Endothelial cell of umbilical vein (primary cell): ENCODE measurements at regions not wholly inside any gene's neighbourhood (a gene's known extent, or its start where the extent isn't known, plus 50 kb on each side); places are given as distances from the start of the nearest gene placed in this dataset.

ENCODE experiments used
- BruUV-seq: library from RNA; stranded (reverse); fragments of 400-500 nt; replicated peaks from 2 replicates; lab custom pipeline; 2021; lab: Mats Ljungman, UMichigan
- CTCF ChIA-PET: fragments of 300-600, 350-600 bp; sonication (Branson Sonifier 250); formaldehyde crosslinking; loops from one replicate; lab custom pipeline; 2021; ENCODE audit warnings: antibody characterized with exemption, inconsistent platforms; lab: Charles Lee
- POLR2A ChIA-PET: fragments of 300-600, 350-600 bp; sonication (Branson Sonifier 250); formaldehyde crosslinking; loops from one replicate; lab custom pipeline; 2021; ENCODE audit warnings: antibody characterized with exemption, inconsistent platforms; lab: Charles Lee
- DNase-seq: peaks from one replicate; pipeline ENCODE4 v3.0.0-alpha.2; 2011; ENCODE audit warnings: low read depth, low spot score
- FAIRE-seq: peaks from 2 replicates; lab custom pipeline; 2011; peaks lifted over from hg19 to GRCh38; lab: Jason Lieb, UNC
- H2AFZ ChIP-seq: 2 replicates; pipeline ENCODE4 v1.6.0; 2012; ENCODE audit warnings: low read depth, low read length, control low read depth, inconsistent platforms
- H3K27ac ChIP-seq: 2 replicates; pipeline ENCODE4 v1.5.1; 2011; ENCODE audit warnings: low read depth, mild to moderate bottlenecking, control low read depth, low read length, moderate library complexity; ENCODE audit not compliant: insufficient read depth
- H3K27me3 ChIP-seq, 2 experiments: 2 replicates each; pipeline versions ENCODE4 v1.6.0 to v1.6.1; 2011; ENCODE audit warnings: low read length in 2 of 2, mixed read lengths in 1 of 2; ENCODE audit not compliant: control insufficient read depth in 2 of 2, insufficient read depth in 2 of 2
- H3K36me3 ChIP-seq, 2 experiments: 2 replicates in 1 of 2; 3 replicates in 1 of 2; pipeline ENCODE4 v1.5.1; 2011; ENCODE audit warnings: low read length in 2 of 2, mild to moderate bottlenecking in 1 of 2, moderate library complexity in 1 of 2; ENCODE audit not compliant: control insufficient read depth in 2 of 2, insufficient read depth in 2 of 2; ENCODE audit errors: extremely low read depth in 1 of 2
- H3K4me1 ChIP-seq: 3 replicates; pipeline ENCODE4 v1.5.1; 2011; ENCODE audit warnings: mild to moderate bottlenecking, low read length; ENCODE audit not compliant: control insufficient read depth, insufficient read depth; ENCODE audit errors: extremely low read depth
- H3K4me2 ChIP-seq: 2 replicates; pipeline ENCODE4 v1.6.1; 2011; ENCODE audit warnings: low read length, control low read depth, mixed read lengths; ENCODE audit not compliant: insufficient read depth
- H3K4me3 ChIP-seq, 3 experiments: fragments of 200-600 bp in 1 of 3; sonication (generic), shearing (Covaris generic) in 1 of 3; replicated peaks in 1 of 3; 2 replicates each; pipeline ENCODE4 v1.5.1; 2011 to 2016; ENCODE audit warnings: control low read depth in 3 of 3, low read length in 3 of 3, mild to moderate bottlenecking in 2 of 3, inconsistent platforms in 1 of 3, low read depth in 1 of 3, moderate library complexity in 1 of 3; ENCODE audit not compliant: insufficient read depth in 1 of 3
- H3K79me2 ChIP-seq: 2 replicates; pipeline ENCODE4 v1.6.0; 2012; ENCODE audit warnings: low read length, inconsistent platforms; ENCODE audit not compliant: control insufficient read depth, insufficient read depth
- H3K9ac ChIP-seq: replicated peaks from 2 replicates; pipeline ENCODE3; 2011; ENCODE audit warnings: low read length, control low read depth; ENCODE audit not compliant: insufficient read depth; ENCODE audit errors: extremely low read depth
- H3K9me1 ChIP-seq: replicated peaks from 3 replicates; pipeline ENCODE4 v1.6.0; 2011; ENCODE audit warnings: mild to moderate bottlenecking, low read length; ENCODE audit not compliant: control insufficient read depth, insufficient read depth; ENCODE audit errors: extremely low read depth
- H3K9me3 ChIP-seq: replicated peaks from 2 replicates; pipeline ENCODE4 v1.5.1; 2012; ENCODE audit warnings: low read length, inconsistent platforms; ENCODE audit not compliant: control insufficient read depth, insufficient read depth
- H4K20me1 ChIP-seq: replicated peaks from 2 replicates; pipeline ENCODE3; 2011; ENCODE audit warnings: mild to moderate bottlenecking, low read length; ENCODE audit not compliant: control insufficient read depth, insufficient read depth; ENCODE audit errors: extremely low read depth
- EZH2 ChIP-seq: IDR thresholded peaks from 2 replicates; pipeline ENCODE4 v1.6.1; 2012; ENCODE audit warnings: borderline replicate concordance, low read depth, mild to moderate bottlenecking, moderate library complexity, low read length, inconsistent platforms; ENCODE audit not compliant: severe bottlenecking
- FOS ChIP-seq: IDR thresholded peaks from 2 replicates; pipeline ENCODE4 v1.6.1; 2011; ENCODE audit warnings: mild to moderate bottlenecking, low read length, moderate library complexity, borderline replicate concordance; ENCODE audit not compliant: insufficient read depth
- GATA2 ChIP-seq: IDR thresholded peaks from 2 replicates; pipeline ENCODE4 v1.7.0; 2011; ENCODE audit warnings: low read depth, mild to moderate bottlenecking, moderate library complexity, mixed read lengths, low read length; ENCODE audit not compliant: insufficient read length, insufficient read depth
- JUN ChIP-seq: IDR thresholded peaks from 2 replicates; pipeline ENCODE4 v1.6.1; 2011; ENCODE audit warnings: borderline replicate concordance, low read depth; ENCODE audit not compliant: insufficient read length, insufficient read depth
- MYC ChIP-seq: IDR thresholded peaks from one replicate; pipeline ENCODE4 v1.6.1; 2011; ENCODE audit warnings: mild to moderate bottlenecking, low read depth, low read length
- POLR2A ChIP-seq: IDR thresholded peaks from 2 replicates; pipeline ENCODE4 v1.6.1; 2012; ENCODE audit warnings: low read depth, mild to moderate bottlenecking, control low read depth, low read length
- POLR2AphosphoS5 ChIP-seq: IDR thresholded peaks from 2 replicates; pipeline ENCODE4 v1.6.1; 2012; ENCODE audit warnings: low read depth, mild to moderate bottlenecking, control low read depth, low read length, moderate library complexity; ENCODE audit not compliant: insufficient read depth
- dilution Hi-C: fragments of 300-500 bp; cut with MboI; formaldehyde crosslinking; loops from one replicate; pipeline ENCODE4 v1.15.0; 2019; ENCODE audit warnings: low sequenced_read_pairs; ENCODE audit not compliant: extremely low pct_ligation_motif_present
- intact Hi-C: fragments of 100-400 bp; cut with micrococcal nuclease; formaldehyde crosslinking; loops from one replicate; pipeline ENCODE4 v1.10.0; 2022
- TF ChIP-seq, protein P1 (sequence below): IDR thresholded peaks from 2 replicates; pipeline ENCODE4 v1.6.1; 2011; ENCODE audit not compliant: insufficient read depth, insufficient read length
- TF ChIP-seq, protein P2 (sequence below), 2 donors: IDR thresholded peaks; 1 replicate in 1 of 2; 2 replicates in 1 of 2; pipeline ENCODE4 v1.5.1; 2011; ENCODE audit warnings: low read length in 2 of 2, mild to moderate bottlenecking in 2 of 2, moderate library complexity in 2 of 2, control low read depth in 1 of 2, inconsistent platforms in 1 of 2, low read depth in 1 of 2; ENCODE audit not compliant: insufficient read depth in 1 of 2; ENCODE audit errors: extremely low read depth in 1 of 2

DNA sequence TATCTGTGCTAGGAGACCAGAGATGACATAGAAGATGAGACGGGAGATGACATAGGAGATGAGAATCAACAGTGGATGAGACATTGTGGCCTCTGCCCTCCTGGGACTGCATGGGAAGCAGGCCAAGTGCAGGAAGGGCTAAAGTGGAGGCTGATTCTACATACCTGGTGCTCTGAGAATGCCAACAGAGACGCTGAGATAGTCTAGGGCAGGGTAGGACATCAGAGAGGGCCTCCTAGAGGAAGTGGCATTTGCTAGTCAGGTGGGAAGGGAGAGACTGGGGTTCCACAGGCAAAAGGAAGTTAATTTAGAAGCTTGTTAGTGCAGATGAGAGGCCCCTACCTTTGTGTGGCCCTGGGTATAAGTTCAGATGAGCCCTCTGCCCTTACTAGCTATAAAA, 224.2 kb downstream of the CBLN1 start:
- no peak overlapping the region for H3K4me2 ChIP-seq
- H3K27me3 ChIP-seq = no peaks in the 10 kb centered on the region
- no peaks in the 10 kb centered on the region for H3K36me3 ChIP-seq
- no peaks in the 10 kb centered on the region for H3K4me1 ChIP-seq
- ChIA-PET POLR2A (no interaction called here), CTCF (no interaction called here)
- H3K4me3 ChIP-seq = no peak overlapping the region
- no peaks in the 10 kb centered on the region for H3K79me2 ChIP-seq
- H3K9me3 ChIP-seq = peaks cover 5% of the 10 kb centered on the region
- intact Hi-C loops = no loop called here
- H3K27ac ChIP-seq = no peak overlapping the region
- FAIRE-seq (no peak), DNase-seq (no peak)
- TF ChIP-seq POLR2A (no peak), MYC (no peak), EZH2 (no peak), FOS (no peak), JUN (no peak), POLR2AphosphoS5 (no peak), GATA2 (no peak)
- TF ChIP-seq, protein P1, sequence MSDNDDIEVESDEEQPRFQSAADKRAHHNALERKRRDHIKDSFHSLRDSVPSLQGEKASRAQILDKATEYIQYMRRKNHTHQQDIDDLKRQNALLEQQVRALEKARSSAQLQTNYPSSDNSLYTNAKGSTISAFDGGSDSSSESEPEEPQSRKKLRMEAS = no peak
- TF ChIP-seq, protein P2, sequence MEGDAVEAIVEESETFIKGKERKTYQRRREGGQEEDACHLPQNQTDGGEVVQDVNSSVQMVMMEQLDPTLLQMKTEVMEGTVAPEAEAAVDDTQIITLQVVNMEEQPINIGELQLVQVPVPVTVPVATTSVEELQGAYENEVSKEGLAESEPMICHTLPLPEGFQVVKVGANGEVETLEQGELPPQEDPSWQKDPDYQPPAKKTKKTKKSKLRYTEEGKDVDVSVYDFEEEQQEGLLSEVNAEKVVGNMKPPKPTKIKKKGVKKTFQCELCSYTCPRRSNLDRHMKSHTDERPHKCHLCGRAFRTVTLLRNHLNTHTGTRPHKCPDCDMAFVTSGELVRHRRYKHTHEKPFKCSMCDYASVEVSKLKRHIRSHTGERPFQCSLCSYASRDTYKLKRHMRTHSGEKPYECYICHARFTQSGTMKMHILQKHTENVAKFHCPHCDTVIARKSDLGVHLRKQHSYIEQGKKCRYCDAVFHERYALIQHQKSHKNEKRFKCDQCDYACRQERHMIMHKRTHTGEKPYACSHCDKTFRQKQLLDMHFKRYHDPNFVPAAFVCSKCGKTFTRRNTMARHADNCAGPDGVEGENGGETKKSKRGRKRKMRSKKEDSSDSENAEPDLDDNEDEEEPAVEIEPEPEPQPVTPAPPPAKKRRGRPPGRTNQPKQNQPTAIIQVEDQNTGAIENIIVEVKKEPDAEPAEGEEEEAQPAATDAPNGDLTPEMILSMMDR (IDR thresholded peaks at IDR 0.05; ENCODE audit: extremely low read depth in 1 of 2, insufficient read depth in 1 of 2, low read depth in 1 of 2, low read length in 2 of 2) = no peak
- no peaks in the 10 kb centered on the region for H3K9me1 ChIP-seq
- no peak overlapping the region for H3K9ac ChIP-seq
- H2AFZ ChIP-seq = no peak overlapping the region
- dilution Hi-C loops = no loop called here
- no peaks in the 10 kb centered on the region for H4K20me1 ChIP-seq
- no TSS peak for BruUV-seq
